ENCODE measurements at regions not wholly inside any gene's neighbourhood (a gene's known extent, or its start where the extent isn't known, plus 50 kb on each side); places are given as distances from the start of the nearest gene placed in this dataset.

GRCh38 chr3:137610723-137611122 lies 153.4 kb upstream of the SOX14 start:
- H3K4me2 ChIP-seq (replicated peaks; ENCODE audit: extremely low read depth, low read length, poor library complexity, severe bottlenecking), result no peak overlapping the region
- H3K27ac ChIP-seq (ENCODE audit: low read depth in 1 of 2, low read length in 2 of 2), result no peak overlapping the region
- no peak overlapping the region for H3K4me3 ChIP-seq (replicated peaks in 1 of 3; ENCODE audit: low read depth in 2 of 3, low read length in 3 of 3)
- no peaks in the 10 kb centered on the region for H3K36me3 ChIP-seq (replicated peaks in 1 of 2; ENCODE audit: control insufficient read depth in 1 of 2, insufficient read depth in 2 of 2, low read length in 2 of 2)
- H3K4me1 ChIP-seq (ENCODE audit: control insufficient read depth in 1 of 2, insufficient read depth in 2 of 2, low read length in 2 of 2), result no peaks in the 10 kb centered on the region
- TF ChIP-seq CTCF (IDR thresholded peaks at IDR 0.05), result no peak
- H3K9ac ChIP-seq (ENCODE audit: insufficient read depth, low read length, poor library complexity, severe bottlenecking), result no peak overlapping the region
- no peaks in the 10 kb centered on the region for H3K9me3 ChIP-seq (replicated peaks in 1 of 2; ENCODE audit: control insufficient read depth in 1 of 2, insufficient read depth in 1 of 2, low read length in 2 of 2)
- no peaks in the 10 kb centered on the region for H3K27me3 Mint-ChIP-seq (ENCODE audit: low read depth in 3 of 3)
- H3K27ac Mint-ChIP-seq, result no peak overlapping the region
- no peaks in the 10 kb centered on the region for H3K9me3 Mint-ChIP-seq
- WGBS (ENCODE audit: insufficient coverage), result no CpG with 5 or more reads among the region's 3 CpGs
- H3K36me3 Mint-ChIP-seq, result no peaks in the 10 kb centered on the region
- H3K79me2 ChIP-seq (ENCODE audit: insufficient read depth, low read length), result no peaks in the 10 kb centered on the region
- H4K20me1 ChIP-seq (ENCODE audit: insufficient read depth, low read length), result no peaks in the 10 kb centered on the region
- H2AFZ ChIP-seq (ENCODE audit: insufficient read depth, low read depth, low read length, poor library complexity, severe bottlenecking), result no peak overlapping the region
- intact Hi-C loops (cut with micrococcal nuclease), result no loop called here
- no peak for DNase-seq
- no peak overlapping the region for H3K4me3 Mint-ChIP-seq
- no peaks in the 10 kb centered on the region for H3K27me3 ChIP-seq (ENCODE audit: control insufficient read depth in 2 of 2, insufficient read depth in 2 of 2, low read length in 2 of 2)
- H3K4me1 Mint-ChIP-seq, result no peaks in the 10 kb centered on the region

- H3K79me2 ChIP-seq (ENCODE audit: insufficient read depth, low read length), result no peaks in the 10 kb centered on the region
- 14% methylated on average over 2 of the region's 3 CpGs for WGBS (ENCODE audit: insufficient coverage)
- H3K27me3 ChIP-seq (ENCODE audit: control insufficient read depth in 2 of 2, insufficient read depth in 2 of 2, low read length in 2 of 2), result no peaks in the 10 kb centered on the region
- DNase-seq, result no peak
- no peak overlapping the region for H3K4me2 ChIP-seq (replicated peaks; ENCODE audit: extremely low read depth, low read length, poor library complexity, severe bottlenecking)
- no peaks in the 10 kb centered on the region for H3K36me3 Mint-ChIP-seq
- no peaks in the 10 kb centered on the region for H3K27me3 Mint-ChIP-seq (ENCODE audit: low read depth in 3 of 3)
- H2AFZ ChIP-seq (ENCODE audit: insufficient read depth, low read depth, low read length, poor library complexity, severe bottlenecking), result no peak overlapping the region
- TF ChIP-seq CTCF (IDR thresholded peaks at IDR 0.05), result no peak
- H3K9ac ChIP-seq (ENCODE audit: insufficient read depth, low read length, poor library complexity, severe bottlenecking), result no peak overlapping the region
- H3K4me3 Mint-ChIP-seq, result no peak overlapping the region
- H3K4me1 Mint-ChIP-seq, result no peaks in the 10 kb centered on the region
- H3K9me3 ChIP-seq (replicated peaks in 1 of 2; ENCODE audit: control insufficient read depth in 1 of 2, insufficient read depth in 1 of 2, low read length in 2 of 2), result no peaks in the 10 kb centered on the region
- H4K20me1 ChIP-seq (ENCODE audit: insufficient read depth, low read length), result no peaks in the 10 kb centered on the region
- H3K4me3 ChIP-seq (replicated peaks in 1 of 3; ENCODE audit: low read depth in 2 of 3, low read length in 3 of 3), result no peak overlapping the region
- peaks cover 0 to 6% (median 2%) of the 10 kb centered on the region in 7 donors for H3K9me3 Mint-ChIP-seq
- no peaks in the 10 kb centered on the region for H3K4me1 ChIP-seq (ENCODE audit: control insufficient read depth in 1 of 2, insufficient read depth in 2 of 2, low read length in 2 of 2)
- no peak overlapping the region for H3K27ac Mint-ChIP-seq
- H3K36me3 ChIP-seq (replicated peaks in 1 of 2; ENCODE audit: control insufficient read depth in 1 of 2, insufficient read depth in 2 of 2, low read length in 2 of 2), result no peaks in the 10 kb centered on the region
- intact Hi-C loops (cut with micrococcal nuclease), result no loop called here
- no peak overlapping the region for H3K27ac ChIP-seq (ENCODE audit: low read depth in 1 of 2, low read length in 2 of 2)
Observed at GRCh38 chr3:137612291-137612690, 151.8 kb upstream of the SOX14 start.

Measured in CD14-positive monocyte (primary cell).